ENCODE measurements at regions not wholly inside any gene's neighbourhood (a gene's known extent, or its start where the extent isn't known, plus 50 kb on each side); places are given as distances from the start of the nearest gene placed in this dataset.
A peak's percentile ranks its signal among the peaks of the same experiment; 100 is the strongest.

DNA sequence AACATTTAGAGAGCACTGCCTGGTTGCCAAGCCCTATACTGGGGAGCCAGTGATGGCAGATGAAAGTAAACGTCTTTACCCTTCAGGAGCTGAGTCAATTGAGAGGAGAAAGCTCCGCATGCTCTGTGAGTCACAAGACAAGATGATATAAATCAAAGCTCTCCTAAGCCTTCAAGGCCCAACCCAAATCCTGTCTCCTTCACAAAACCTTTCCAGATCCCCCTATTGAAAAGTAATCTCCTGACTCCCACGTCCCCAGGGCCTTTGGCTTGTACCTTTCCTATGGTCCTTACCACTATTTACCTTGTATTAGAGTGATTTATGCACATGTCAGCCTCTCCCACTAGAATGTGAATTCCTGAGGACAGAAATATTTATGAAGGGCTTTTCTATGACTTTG lies 230.1 kb upstream of the TENM4 start:
- Histone ChIP-seq H3K27me3 (no peaks in the 10 kb centered on the region), H3K4me1 (ENCODE audit: insufficient read depth) (peaks cover 4% of the 10 kb centered on the region), H3K4me3 (no peak overlapping the region), H4K20me1 (ENCODE audit: insufficient read depth, poor library complexity, severe bottlenecking) (no peaks in the 10 kb centered on the region), H3K4me2 (no peak overlapping the region), H3K9me2 (replicated peaks; ENCODE audit: insufficient read depth) (no peaks in the 10 kb centered on the region), H3K9me3 (ENCODE audit: low read depth) (no peaks in the 10 kb centered on the region), H3K79me2 (no peaks in the 10 kb centered on the region), H3K36me3 (replicated peaks; ENCODE audit: insufficient read depth, low read depth) (no peaks in the 10 kb centered on the region), H3K27ac (peak overlapping the region; percentile 8), H2AFZ (no peak overlapping the region)
- TF ChIP-seq, protein P1, sequence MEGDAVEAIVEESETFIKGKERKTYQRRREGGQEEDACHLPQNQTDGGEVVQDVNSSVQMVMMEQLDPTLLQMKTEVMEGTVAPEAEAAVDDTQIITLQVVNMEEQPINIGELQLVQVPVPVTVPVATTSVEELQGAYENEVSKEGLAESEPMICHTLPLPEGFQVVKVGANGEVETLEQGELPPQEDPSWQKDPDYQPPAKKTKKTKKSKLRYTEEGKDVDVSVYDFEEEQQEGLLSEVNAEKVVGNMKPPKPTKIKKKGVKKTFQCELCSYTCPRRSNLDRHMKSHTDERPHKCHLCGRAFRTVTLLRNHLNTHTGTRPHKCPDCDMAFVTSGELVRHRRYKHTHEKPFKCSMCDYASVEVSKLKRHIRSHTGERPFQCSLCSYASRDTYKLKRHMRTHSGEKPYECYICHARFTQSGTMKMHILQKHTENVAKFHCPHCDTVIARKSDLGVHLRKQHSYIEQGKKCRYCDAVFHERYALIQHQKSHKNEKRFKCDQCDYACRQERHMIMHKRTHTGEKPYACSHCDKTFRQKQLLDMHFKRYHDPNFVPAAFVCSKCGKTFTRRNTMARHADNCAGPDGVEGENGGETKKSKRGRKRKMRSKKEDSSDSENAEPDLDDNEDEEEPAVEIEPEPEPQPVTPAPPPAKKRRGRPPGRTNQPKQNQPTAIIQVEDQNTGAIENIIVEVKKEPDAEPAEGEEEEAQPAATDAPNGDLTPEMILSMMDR (IDR thresholded peaks at IDR 0.05; ENCODE audit: poor library complexity): no peak
- no peak for TF ChIP-seq EZH2phosphoT487 (IDR thresholded peaks at IDR 0.05; ENCODE audit: low read depth, severe bottlenecking, unreplicated experiment)
- TF ChIP-seq EZH2 (IDR thresholded peaks at IDR 0.05; ENCODE audit: borderline replicate concordance): no peak
- DNase-seq (ENCODE audit: low spot score): peak; percentile 47
- 29% methylated on average over 3 of the region's 3 CpGs for WGBS (ENCODE audit: low lambda C conversion rate, missing lambda C conversion rate)

DNA sequence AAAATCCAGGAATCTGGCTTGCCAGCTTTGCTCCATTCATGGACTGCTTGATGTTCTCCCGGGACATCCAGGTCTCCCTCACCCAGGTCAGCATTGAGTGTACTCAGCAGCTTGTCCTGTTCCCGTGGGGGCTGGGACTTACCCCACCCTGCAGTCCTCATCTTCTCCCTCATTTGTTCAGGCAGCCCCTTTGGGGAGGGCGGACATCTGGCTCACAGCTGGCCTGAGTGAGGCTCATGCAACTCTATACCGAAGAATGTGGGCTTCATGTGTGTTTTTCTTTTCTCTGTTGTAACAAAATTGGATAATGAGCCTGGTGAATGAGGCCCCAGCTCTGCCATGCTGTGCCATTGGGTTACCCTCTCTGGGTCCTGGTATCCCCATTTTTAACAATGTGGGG lies 227.7 kb upstream of the TENM4 start:
- Histone ChIP-seq H3K79me2 (no peaks in the 10 kb centered on the region), H3K27ac (no peak overlapping the region), H3K27me3 (no peaks in the 10 kb centered on the region), H3K4me3 (no peak overlapping the region), H2AFZ (no peak overlapping the region), H3K9me3 (ENCODE audit: low read depth) (no peaks in the 10 kb centered on the region), H3K4me2 (no peak overlapping the region), H3K36me3 (replicated peaks; ENCODE audit: insufficient read depth, low read depth) (no peaks in the 10 kb centered on the region), H4K20me1 (ENCODE audit: insufficient read depth, poor library complexity, severe bottlenecking) (no peaks in the 10 kb centered on the region), H3K9me2 (replicated peaks; ENCODE audit: insufficient read depth) (no peaks in the 10 kb centered on the region), H3K4me1 (ENCODE audit: insufficient read depth) (peaks cover 4% of the 10 kb centered on the region)
- no peak for DNase-seq (ENCODE audit: low spot score)
- TF ChIP-seq EZH2 (IDR thresholded peaks at IDR 0.05; ENCODE audit: borderline replicate concordance): no peak
- 63% methylated on average over 4 of the region's 4 CpGs for WGBS (ENCODE audit: low lambda C conversion rate, missing lambda C conversion rate)

DNA sequence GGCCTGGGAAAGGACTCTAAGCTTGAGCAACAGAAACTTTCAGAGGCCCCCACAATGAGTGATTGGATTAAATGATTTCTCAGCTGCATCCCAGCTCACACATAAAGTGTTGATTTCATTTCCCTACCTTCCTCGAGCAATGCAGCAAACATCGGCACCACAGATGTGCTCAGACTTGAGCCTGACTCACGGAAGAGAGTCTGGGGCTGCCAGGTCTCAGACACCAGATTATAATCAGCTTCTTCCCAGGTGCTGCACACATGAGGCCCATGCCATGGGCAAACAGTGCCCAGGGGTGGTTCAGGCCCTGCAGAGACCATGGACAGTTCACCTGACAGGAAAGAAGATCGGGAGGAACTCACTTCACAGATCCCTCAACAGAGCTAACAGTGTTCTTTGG lies 226.6 kb upstream of the TENM4 start:
- no peak for DNase-seq (ENCODE audit: low spot score)
- 83% methylated on average over 4 of the region's 4 CpGs for WGBS (ENCODE audit: low lambda C conversion rate, missing lambda C conversion rate)
- Histone ChIP-seq H3K27ac (no peak overlapping the region), H3K27me3 (no peaks in the 10 kb centered on the region), H3K4me1 (ENCODE audit: insufficient read depth) (peaks cover 4% of the 10 kb centered on the region), H2AFZ (no peak overlapping the region), H3K36me3 (replicated peaks; ENCODE audit: insufficient read depth, low read depth) (no peaks in the 10 kb centered on the region), H3K79me2 (no peaks in the 10 kb centered on the region), H3K4me2 (no peak overlapping the region), H3K9me3 (ENCODE audit: low read depth) (no peaks in the 10 kb centered on the region), H3K9me2 (replicated peaks; ENCODE audit: insufficient read depth) (no peaks in the 10 kb centered on the region), H4K20me1 (ENCODE audit: insufficient read depth, poor library complexity, severe bottlenecking) (no peaks in the 10 kb centered on the region), H3K4me3 (no peak overlapping the region)
- TF ChIP-seq EZH2phosphoT487 (IDR thresholded peaks at IDR 0.05; ENCODE audit: low read depth, severe bottlenecking, unreplicated experiment) (no peak), EZH2 (IDR thresholded peaks at IDR 0.05; ENCODE audit: borderline replicate concordance) (no peak)
- TF ChIP-seq, protein P1 (IDR thresholded peaks at IDR 0.05; ENCODE audit: poor library complexity): no peak

DNA sequence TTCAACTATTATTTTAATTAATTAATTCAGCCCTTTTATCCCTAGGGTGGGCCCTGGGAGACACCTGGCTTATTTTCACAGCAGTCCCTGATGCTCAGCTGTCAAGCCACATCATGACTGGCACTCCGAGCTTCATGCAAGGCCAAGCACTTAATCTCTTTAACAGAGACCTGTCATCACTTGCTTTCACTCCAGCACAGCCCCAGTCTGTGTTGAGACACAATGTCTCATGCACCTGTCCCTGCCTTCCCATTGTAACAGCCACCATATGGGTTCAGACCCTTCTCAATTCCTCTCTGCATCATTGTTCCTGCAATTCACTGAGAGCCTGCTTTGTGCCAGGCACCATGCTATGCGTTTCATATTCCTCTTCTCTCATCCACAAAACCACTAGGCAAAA lies 222.2 kb upstream of the TENM4 start:
- Histone ChIP-seq H3K36me3 (replicated peaks; ENCODE audit: insufficient read depth, low read depth) (no peaks in the 10 kb centered on the region), H3K4me2 (no peak overlapping the region), H3K4me1 (ENCODE audit: insufficient read depth) (no peaks in the 10 kb centered on the region), H3K27me3 (no peaks in the 10 kb centered on the region), H3K9me2 (replicated peaks; ENCODE audit: insufficient read depth) (no peaks in the 10 kb centered on the region), H3K9me3 (ENCODE audit: low read depth) (no peaks in the 10 kb centered on the region), H3K79me2 (no peaks in the 10 kb centered on the region), H3K27ac (no peak overlapping the region), H2AFZ (no peak overlapping the region), H3K4me3 (no peak overlapping the region), H4K20me1 (ENCODE audit: insufficient read depth, poor library complexity, severe bottlenecking) (no peaks in the 10 kb centered on the region)
- TF ChIP-seq, protein P1 (IDR thresholded peaks at IDR 0.05; ENCODE audit: poor library complexity): no peak
- TF ChIP-seq EZH2phosphoT487 (IDR thresholded peaks at IDR 0.05; ENCODE audit: low read depth, severe bottlenecking, unreplicated experiment): no peak
- TF ChIP-seq EZH2 (IDR thresholded peaks at IDR 0.05; ENCODE audit: borderline replicate concordance): no peak
- no peak for DNase-seq (ENCODE audit: low spot score)
- 85% methylated on average over 2 of the region's 2 CpGs for WGBS (ENCODE audit: low lambda C conversion rate, missing lambda C conversion rate)
